ENCODE measurements at regions not wholly inside any gene's neighbourhood (a gene's known extent, or its start where the extent isn't known, plus 50 kb on each side); places are given as distances from the start of the nearest gene placed in this dataset.

GRCh38 chr5:156237361-156237760, 89.6 kb upstream of the SGCD start:
- Histone ChIP-seq H3K9me2 (replicated peaks; ENCODE audit: insufficient read depth, low read length) (no peaks in the 10 kb centered on the region), H4K20me1 (ENCODE audit: insufficient read depth, low read length) (no peaks in the 10 kb centered on the region), H3K36me3 (replicated peaks; ENCODE audit: insufficient read depth, low read length) (no peaks in the 10 kb centered on the region), H3K9ac (ENCODE audit: low read length) (no peak overlapping the region), H3K4me2 (ENCODE audit: low read depth, low read length) (no peak overlapping the region), H3K9me3 (replicated peaks; ENCODE audit: insufficient read depth, low read length) (no peaks in the 10 kb centered on the region), H3K27me3 (replicated peaks; ENCODE audit: insufficient read depth, low read length) (no peaks in the 10 kb centered on the region), H2AFZ (ENCODE audit: low read length) (no peak overlapping the region), H3K27ac (ENCODE audit: low read length) (no peak overlapping the region), H3F3A (ENCODE audit: insufficient read depth, low read length) (no peaks in the 10 kb centered on the region), H3K79me2 (ENCODE audit: low read length) (no peaks in the 10 kb centered on the region), H3K4me3 (ENCODE audit: low read length) (no peak overlapping the region), H3K4me1 (ENCODE audit: low read length) (no peaks in the 10 kb centered on the region)
- no peak for TF ChIP-seq EZH2phosphoT487 (IDR thresholded peaks at IDR 0.05; ENCODE audit: low read length)
- no peak for TF ChIP-seq CTCF (IDR thresholded peaks at IDR 0.05; ENCODE audit: low read length)
- TF ChIP-seq EZH2 (optimal IDR thresholded peaks at IDR 0.05; ENCODE audit: low read depth, low read length) = no peak
- no peak for DNase-seq

GRCh38 chr5:156239800-156240199, 87.2 kb upstream of the SGCD start:
- no peaks in the 10 kb centered on the region for H3K9me3 ChIP-seq (replicated peaks; ENCODE audit: insufficient read depth, low read length)
- H3K4me2 ChIP-seq (ENCODE audit: low read depth, low read length) = no peak overlapping the region
- TF ChIP-seq EZH2 (optimal IDR thresholded peaks at IDR 0.05; ENCODE audit: low read depth, low read length) (no peak), CTCF (IDR thresholded peaks at IDR 0.05; ENCODE audit: low read length) (no peak), EZH2phosphoT487 (IDR thresholded peaks at IDR 0.05; ENCODE audit: low read length) (no peak)
- no peak overlapping the region for H2AFZ ChIP-seq (ENCODE audit: low read length)
- no peaks in the 10 kb centered on the region for H3K79me2 ChIP-seq (ENCODE audit: low read length)
- H3F3A ChIP-seq (ENCODE audit: insufficient read depth, low read length) = no peaks in the 10 kb centered on the region
- DNase-seq = no peak
- H3K27me3 ChIP-seq (replicated peaks; ENCODE audit: insufficient read depth, low read length) = no peaks in the 10 kb centered on the region
- no peak overlapping the region for H3K27ac ChIP-seq (ENCODE audit: low read length)
- no peaks in the 10 kb centered on the region for H4K20me1 ChIP-seq (ENCODE audit: insufficient read depth, low read length)
- H3K4me1 ChIP-seq (ENCODE audit: low read length) = no peaks in the 10 kb centered on the region
- no peak overlapping the region for H3K9ac ChIP-seq (ENCODE audit: low read length)
- H3K36me3 ChIP-seq (replicated peaks; ENCODE audit: insufficient read depth, low read length) = no peaks in the 10 kb centered on the region
- H3K9me2 ChIP-seq (replicated peaks; ENCODE audit: insufficient read depth, low read length) = no peaks in the 10 kb centered on the region
- H3K4me3 ChIP-seq (ENCODE audit: low read length) = no peak overlapping the region

GRCh38 chr5:156240414-156240813, 86.5 kb upstream of the SGCD start:
- Histone ChIP-seq H3K4me2 (ENCODE audit: low read depth, low read length) (no peak overlapping the region), H3K36me3 (replicated peaks; ENCODE audit: insufficient read depth, low read length) (no peaks in the 10 kb centered on the region), H3K9me3 (replicated peaks; ENCODE audit: insufficient read depth, low read length) (no peaks in the 10 kb centered on the region), H3K79me2 (ENCODE audit: low read length) (no peaks in the 10 kb centered on the region), H3F3A (ENCODE audit: insufficient read depth, low read length) (no peaks in the 10 kb centered on the region), H3K4me1 (ENCODE audit: low read length) (no peaks in the 10 kb centered on the region), H3K27me3 (replicated peaks; ENCODE audit: insufficient read depth, low read length) (no peaks in the 10 kb centered on the region), H4K20me1 (ENCODE audit: insufficient read depth, low read length) (no peaks in the 10 kb centered on the region), H3K27ac (ENCODE audit: low read length) (no peak overlapping the region), H3K4me3 (ENCODE audit: low read length) (no peak overlapping the region), H2AFZ (ENCODE audit: low read length) (no peak overlapping the region), H3K9me2 (replicated peaks; ENCODE audit: insufficient read depth, low read length) (no peaks in the 10 kb centered on the region), H3K9ac (ENCODE audit: low read length) (no peak overlapping the region)
- DNase-seq = no peak
- no peak for TF ChIP-seq CTCF (IDR thresholded peaks at IDR 0.05; ENCODE audit: low read length)
- TF ChIP-seq EZH2 (optimal IDR thresholded peaks at IDR 0.05; ENCODE audit: low read depth, low read length) = no peak
- TF ChIP-seq EZH2phosphoT487 (IDR thresholded peaks at IDR 0.05; ENCODE audit: low read length) = no peak

Measured in MM.1S (cell line).